ENCODE measurements at regions not wholly inside any gene's neighbourhood (a gene's known extent, or its start where the extent isn't known, plus 50 kb on each side); places are given as distances from the start of the nearest gene placed in this dataset.
"Not testable (repeated sequence)": the region's sequence is repeated elsewhere in the genome, so short reads cannot be mapped to it uniquely, and the experiment has no call there.

- Mint-ChIP-seq H3K9me3 (no peaks in the 10 kb centered on the region), H3K27ac (no peak overlapping the region), H3K27me3 (no peaks in the 10 kb centered on the region), H3K4me1 (no peaks in the 10 kb centered on the region), H3K4me3 (no peak overlapping the region)
- DNase-seq, result no peak
- no peak for ATAC-seq
Measured at GRCh38 chr5:161027763-161028162, 175.8 kb upstream of the ATP10B start.

- H3K27ac Mint-ChIP-seq, result no peak overlapping the region
- DNase-seq (no peak), ATAC-seq (no peak)
- H3K4me1 Mint-ChIP-seq, result no peaks in the 10 kb centered on the region
- no peaks in the 10 kb centered on the region for H3K27me3 Mint-ChIP-seq
- no peaks in the 10 kb centered on the region for H3K9me3 Mint-ChIP-seq
- no peak overlapping the region for H3K4me3 Mint-ChIP-seq
Measured at GRCh38 chr5:161023551-161023950, 171.5 kb upstream of the ATP10B start.

DNA sequence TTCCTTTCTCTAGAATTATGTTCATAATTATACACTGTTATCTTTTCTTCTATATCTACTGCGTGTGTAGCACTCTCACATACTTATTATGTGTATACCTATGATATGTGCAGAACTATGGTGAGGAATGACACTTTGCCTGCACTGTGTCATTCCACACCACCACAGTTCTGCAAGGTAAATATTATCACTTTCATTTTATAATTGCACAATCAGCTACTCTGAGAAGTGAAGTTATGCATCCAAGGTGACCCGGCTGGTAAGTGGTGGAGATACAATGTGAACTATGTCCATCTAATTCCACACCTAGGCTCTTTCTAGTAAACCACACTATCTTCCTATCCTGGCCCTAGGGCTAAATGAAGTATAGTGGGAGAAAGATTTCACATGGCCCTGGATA is 170.1 kb upstream of the ATP10B start:
- H3K27me3 Mint-ChIP-seq, result no peaks in the 10 kb centered on the region
- no peak overlapping the region for H3K4me3 Mint-ChIP-seq
- no peaks in the 10 kb centered on the region for H3K4me1 Mint-ChIP-seq
- ATAC-seq (no peak), DNase-seq (no peak)
- H3K9me3 Mint-ChIP-seq, result peaks cover 0 to 7% of the 10 kb centered on the region in 2 donors
- H3K27ac Mint-ChIP-seq, result no peak overlapping the region

GRCh38 chr5:161009817-161010216 is 157.8 kb upstream of the ATP10B start:
- H3K4me3 Mint-ChIP-seq, result no peak overlapping the region
- H3K9me3 Mint-ChIP-seq, result peaks cover 0 to 12% of the 10 kb centered on the region in 2 donors
- DNase-seq (no peak), ATAC-seq (no peak)
- no peaks in the 10 kb centered on the region for H3K4me1 Mint-ChIP-seq
- no peaks in the 10 kb centered on the region for H3K27me3 Mint-ChIP-seq
- no peak overlapping the region for H3K27ac Mint-ChIP-seq

DNA sequence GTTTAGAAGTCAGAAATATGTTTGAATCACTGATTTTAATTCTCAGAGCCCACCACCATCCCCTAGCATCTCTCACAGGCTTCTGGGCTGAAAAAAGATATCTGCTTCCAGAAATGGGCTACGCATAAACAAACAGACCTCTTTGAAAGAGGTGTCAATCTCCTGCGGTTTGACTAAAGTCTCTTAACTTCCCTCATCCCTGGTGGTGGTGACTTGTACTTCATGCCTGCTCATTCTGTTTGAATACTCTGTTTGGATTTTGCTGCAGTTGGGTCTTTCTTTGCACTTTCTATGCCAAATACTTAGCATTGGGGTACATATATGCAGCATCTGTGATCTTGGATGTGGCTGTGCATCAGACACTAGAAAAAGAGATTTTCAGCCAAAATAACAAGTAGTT is 157.2 kb upstream of the ATP10B start:
- no peaks in the 10 kb centered on the region for H3K27me3 Mint-ChIP-seq
- ATAC-seq (no peak), DNase-seq (no peak)
- H3K9me3 Mint-ChIP-seq, result peaks cover 0 to 17% of the 10 kb centered on the region in 2 donors
- H3K4me3 Mint-ChIP-seq, result no peak overlapping the region
- H3K27ac Mint-ChIP-seq, result no peak overlapping the region
- H3K4me1 Mint-ChIP-seq, result no peaks in the 10 kb centered on the region

- Mint-ChIP-seq H3K4me3 (no peak overlapping the region), H3K27ac (no peak overlapping the region), H3K27me3 (no peaks in the 10 kb centered on the region), H3K9me3 (peaks cover 4 to 23% of the 10 kb centered on the region in 2 donors), H3K4me1 (no peaks in the 10 kb centered on the region)
- DNase-seq (no peak), ATAC-seq (no peak)
Measured at GRCh38 chr5:161007879-161008278, 155.9 kb upstream of the ATP10B start.

DNA sequence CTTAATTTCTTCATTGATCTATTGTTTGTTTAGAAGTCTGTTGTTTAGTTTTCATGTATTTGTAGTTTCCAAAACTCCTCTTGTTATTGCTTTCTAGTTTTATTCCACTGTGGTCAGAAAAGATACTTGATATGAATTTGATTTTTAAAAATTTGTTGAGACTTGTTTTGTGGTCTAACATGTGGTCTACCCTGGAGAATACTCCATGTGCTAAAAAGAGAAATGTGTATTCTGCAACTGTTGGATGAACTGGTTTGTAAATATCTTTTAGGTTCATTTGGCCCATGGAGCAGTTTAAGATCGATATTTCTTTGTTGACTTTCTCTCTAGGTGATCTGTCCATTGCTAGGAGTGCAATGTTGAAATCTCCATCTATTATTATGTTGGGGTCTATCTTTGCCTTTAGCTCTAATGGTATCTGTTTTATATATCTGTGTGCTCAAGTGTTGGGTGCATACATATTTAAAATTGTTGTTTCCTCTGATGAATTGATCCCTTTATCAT is 150.6 kb upstream of the ATP10B start:
- Mint-ChIP-seq H3K27ac (no peak overlapping the region), H3K27me3 (no peaks in the 10 kb centered on the region), H3K4me1 (no peaks in the 10 kb centered on the region), H3K9me3 (peaks cover 12 to 35% of the 10 kb centered on the region in 2 donors), H3K4me3 (no peak overlapping the region)
- DNase-seq (no peak), ATAC-seq (no peak)

DNA sequence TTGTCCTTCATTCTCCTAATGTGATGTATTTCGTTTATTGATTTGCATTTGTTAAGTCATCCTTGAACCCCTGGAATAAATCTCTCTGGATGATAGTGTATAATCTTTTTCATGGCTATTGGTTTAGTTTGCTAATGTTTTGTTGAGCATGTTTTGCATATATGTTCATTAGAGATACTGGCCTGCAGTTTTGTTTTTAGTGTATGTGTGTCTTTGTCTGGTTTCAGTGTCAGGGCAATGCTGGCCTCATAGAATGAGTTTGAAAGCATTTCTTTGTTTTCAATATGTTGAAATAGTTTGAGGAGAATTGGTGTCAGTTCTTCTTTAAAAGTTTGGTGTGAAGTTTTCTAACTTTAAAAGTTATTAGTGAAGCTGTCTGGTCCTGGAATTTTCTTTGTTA is 149.6 kb upstream of the ATP10B start:
- no peaks in the 10 kb centered on the region for H3K27me3 Mint-ChIP-seq
- H3K4me3 Mint-ChIP-seq, result no peak overlapping the region
- ATAC-seq, result no peak
- H3K27ac Mint-ChIP-seq, result no peak overlapping the region
- peaks cover 12 to 35% of the 10 kb centered on the region in 2 donors for H3K9me3 Mint-ChIP-seq
- no peak for DNase-seq
- H3K4me1 Mint-ChIP-seq, result no peaks in the 10 kb centered on the region

- ATAC-seq, result not testable (repeated sequence)
Measured at GRCh38 chr5:161001142-161001541, 149.1 kb upstream of the ATP10B start.

GRCh38 chr5:160991205-160991604 is 139.2 kb upstream of the ATP10B start:
- no peak overlapping the region for H3K4me3 Mint-ChIP-seq
- peaks cover 7 to 16% of the 10 kb centered on the region in 2 donors for H3K9me3 Mint-ChIP-seq
- DNase-seq (no peak), ATAC-seq (no peak)
- no peaks in the 10 kb centered on the region for H3K27me3 Mint-ChIP-seq
- H3K27ac Mint-ChIP-seq, result peak overlapping the region in 1 of 2 donors; percentile 12
- H3K4me1 Mint-ChIP-seq, result no peaks in the 10 kb centered on the region

More at GRCh38 chr5:161001142-161001541, 149.1 kb upstream of the ATP10B start:
- H3K9me3 Mint-ChIP-seq, result peaks cover 12 to 35% of the 10 kb centered on the region in 2 donors
- H3K27ac Mint-ChIP-seq, H3K4me3 Mint-ChIP-seq, DNase-seq, H3K4me1 Mint-ChIP-seq, H3K27me3 Mint-ChIP-seq: not testable (repeated sequence)

- no peaks in the 10 kb centered on the region for H3K9me3 Mint-ChIP-seq
- ATAC-seq (no peak), DNase-seq (no peak)
- peaks cover 9% of the 10 kb centered on the region for H3K27me3 Mint-ChIP-seq
- no peaks in the 10 kb centered on the region for H3K4me1 Mint-ChIP-seq
- no peak overlapping the region for H3K27ac Mint-ChIP-seq
- H3K4me3 Mint-ChIP-seq, result no peak overlapping the region
Measured at GRCh38 chr5:160979385-160979784, 127.4 kb upstream of the ATP10B start.

DNA sequence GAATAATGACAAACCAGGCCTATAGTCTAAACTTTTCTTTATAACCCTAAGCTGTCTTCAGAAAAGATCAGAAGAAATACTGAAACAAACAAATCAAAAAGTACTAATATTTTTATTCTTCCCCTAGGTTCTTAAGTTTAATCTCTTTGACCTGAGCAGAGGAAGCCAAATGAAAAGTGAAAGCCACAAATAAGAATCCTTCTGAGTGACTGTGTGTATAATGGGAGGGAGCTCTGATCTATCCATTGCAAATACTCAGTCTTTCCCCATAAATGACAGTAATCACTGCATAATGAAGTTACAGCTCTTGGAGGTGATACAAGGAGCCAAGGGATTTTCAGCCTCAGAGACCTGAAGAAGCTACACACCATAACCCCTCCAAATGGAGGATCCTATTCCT is 126.9 kb upstream of the ATP10B start:
- no peak for DNase-seq
- H3K27me3 Mint-ChIP-seq, result peaks cover 9% of the 10 kb centered on the region
- no peak overlapping the region for H3K4me3 Mint-ChIP-seq
- no peak overlapping the region for H3K27ac Mint-ChIP-seq
- ATAC-seq, result no peak
- H3K9me3 Mint-ChIP-seq, result no peaks in the 10 kb centered on the region
- no peaks in the 10 kb centered on the region for H3K4me1 Mint-ChIP-seq

DNA sequence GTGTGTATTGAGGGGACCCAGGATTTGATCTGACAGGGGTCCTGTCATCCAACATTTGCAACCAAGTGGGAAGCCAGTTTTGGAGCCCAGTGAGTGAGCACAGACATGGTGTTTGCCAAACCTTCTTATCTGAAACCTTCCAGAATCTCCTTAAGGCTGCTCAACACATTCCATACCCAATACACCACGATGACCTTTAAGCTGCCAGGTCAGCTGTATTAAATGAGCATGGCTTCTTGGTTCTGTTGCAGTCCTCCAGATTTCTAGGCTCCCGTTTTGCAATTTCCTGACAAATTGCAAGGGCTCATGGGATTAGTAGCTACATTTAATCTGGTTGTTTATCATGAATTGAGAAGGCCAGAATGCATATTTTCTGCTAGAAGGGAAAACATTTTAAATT is 124.2 kb upstream of the ATP10B start:
- no peak for DNase-seq
- H3K4me1 Mint-ChIP-seq, result no peaks in the 10 kb centered on the region
- no peak overlapping the region for H3K27ac Mint-ChIP-seq
- H3K9me3 Mint-ChIP-seq, result no peaks in the 10 kb centered on the region
- H3K4me3 Mint-ChIP-seq, result no peak overlapping the region
- no peak for ATAC-seq
- peaks cover 9% of the 10 kb centered on the region for H3K27me3 Mint-ChIP-seq

GRCh38 chr5:160970605-160971191 is 118.7 kb upstream of the ATP10B start:
- Mint-ChIP-seq H3K9me3 (no peaks in the 10 kb centered on the region), H3K27me3 (peaks cover 6% of the 10 kb centered on the region), H3K4me1 (no peaks in the 10 kb centered on the region), H3K27ac (no peak overlapping the region), H3K4me3 (no peak overlapping the region)
- no peak for ATAC-seq
- no peak for DNase-seq

GRCh38 chr5:160969645-160970044 is 117.6 kb upstream of the ATP10B start:
- ATAC-seq (no peak), DNase-seq (no peak)
- Mint-ChIP-seq H3K4me3 (no peak overlapping the region), H3K27me3 (no peaks in the 10 kb centered on the region), H3K9me3 (no peaks in the 10 kb centered on the region), H3K4me1 (no peaks in the 10 kb centered on the region), H3K27ac (no peak overlapping the region)

- Mint-ChIP-seq H3K4me3 (no peak overlapping the region), H3K9me3 (no peaks in the 10 kb centered on the region), H3K27ac (no peak overlapping the region), H3K27me3 (no peaks in the 10 kb centered on the region), H3K4me1 (no peaks in the 10 kb centered on the region)
- no peak for ATAC-seq
- DNase-seq, result no peak
Measured at GRCh38 chr5:160968480-160968879, 116.5 kb upstream of the ATP10B start.

- no peak overlapping the region for H3K4me3 Mint-ChIP-seq
- no peaks in the 10 kb centered on the region for H3K4me1 Mint-ChIP-seq
Measured at GRCh38 chr5:160966921-160967320, 114.9 kb upstream of the ATP10B start.

More at GRCh38 chr5:160966921-160967320, 114.9 kb upstream of the ATP10B start:
- no peaks in the 10 kb centered on the region for H3K27me3 Mint-ChIP-seq
- DNase-seq (no peak), ATAC-seq (no peak)
- no peaks in the 10 kb centered on the region for H3K9me3 Mint-ChIP-seq
- H3K27ac Mint-ChIP-seq, result no peak overlapping the region

Measured in stimulated activated naive CD8-positive, alpha-beta T cell treated with anti-CD3 and anti-CD28 coated beads, Interleukin-15, amount 100 ng/mL, for 72 hours (primary cell).